Stimulated activated CD4-positive, alpha-beta T cell treated with anti-CD3 and anti-CD28 coated beads, Interleukin-1b, Interleukin-23, amount 100 ng/mL, for 24 hours (primary cell): ENCODE measurements at regions not wholly inside any gene's neighbourhood (a gene's known extent, or its start where the extent isn't known, plus 50 kb on each side); places are given as distances from the start of the nearest gene placed in this dataset.
"Not testable (repeated sequence)": the region's sequence is repeated elsewhere in the genome, so short reads cannot be mapped to it uniquely, and the experiment has no call there.

Source experiments
- DNase-seq, 4 experiments: peaks; one replicate each; pipeline ENCODE4 v3.0.0-alpha.2; 2020; ENCODE audit warnings: low read depth in 4 of 4, low spot score in 1 of 4

DNA sequence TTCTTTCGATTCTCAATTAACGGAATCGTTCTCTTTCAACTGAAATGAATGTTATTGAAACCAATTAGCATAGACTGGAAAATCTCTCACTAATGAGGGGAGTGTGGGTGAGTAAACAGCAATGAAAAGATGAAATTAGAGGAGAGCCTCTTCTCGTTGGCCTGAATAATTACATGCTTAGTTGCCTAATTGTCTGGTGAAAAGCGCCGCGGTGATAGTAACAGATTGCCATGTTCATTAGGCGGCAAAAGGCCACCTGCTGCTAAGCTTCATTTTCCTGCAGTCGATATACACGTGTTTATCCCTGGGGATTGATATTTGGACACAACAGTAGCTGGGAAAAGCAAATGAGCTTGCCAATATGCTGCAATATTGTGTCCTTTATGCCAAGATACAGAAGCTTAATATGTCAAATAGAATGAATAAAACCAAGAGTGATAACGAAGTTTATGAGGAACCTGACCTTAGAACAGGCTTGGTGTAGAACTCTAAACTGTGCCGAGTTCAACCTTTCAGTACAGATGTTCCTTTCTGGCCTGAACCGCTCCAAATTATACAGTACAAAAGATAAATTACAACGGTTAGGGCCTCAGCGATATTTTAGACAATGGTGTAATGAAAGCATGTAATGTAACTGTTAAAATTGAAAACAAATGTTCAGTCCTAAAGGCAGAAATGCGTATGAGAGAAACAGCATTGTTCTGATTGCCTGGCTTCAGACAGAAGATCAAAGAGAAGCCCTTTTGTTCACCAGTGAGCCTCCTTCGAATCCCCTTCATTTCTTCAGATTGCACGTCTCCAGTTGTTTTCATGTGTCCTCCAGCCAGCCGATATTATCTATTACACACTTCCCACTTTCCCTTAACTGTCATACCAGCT lies 185.2 kb downstream of the SHOX2 start:
- DNase-seq = no peak

GRCh38 chr3:157919319-157919887 lies 186.8 kb downstream of the SHOX2 start:
- no peak for DNase-seq

GRCh38 chr3:157918402-157918801 lies 187.8 kb downstream of the SHOX2 start:
- no peak for DNase-seq

DNA sequence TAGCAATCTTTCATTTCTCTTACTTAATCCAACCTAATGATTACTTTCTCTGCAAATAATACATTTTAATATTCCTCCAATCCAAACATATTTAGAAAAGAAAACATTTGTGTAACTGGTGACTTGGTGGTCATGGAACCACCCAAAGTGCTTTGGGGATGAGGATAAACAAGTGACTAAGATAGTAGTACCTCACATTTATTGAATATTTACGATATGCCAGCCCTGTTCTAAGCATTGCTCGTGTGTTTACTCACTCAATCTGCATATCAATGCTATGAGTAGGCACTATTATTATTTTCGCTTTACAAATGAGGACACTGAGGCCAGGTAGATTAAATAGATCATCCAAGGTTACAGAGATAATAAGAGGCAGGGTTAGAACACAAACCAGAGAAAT lies 189.5 kb downstream of the SHOX2 start:
- DNase-seq = no peak

DNA sequence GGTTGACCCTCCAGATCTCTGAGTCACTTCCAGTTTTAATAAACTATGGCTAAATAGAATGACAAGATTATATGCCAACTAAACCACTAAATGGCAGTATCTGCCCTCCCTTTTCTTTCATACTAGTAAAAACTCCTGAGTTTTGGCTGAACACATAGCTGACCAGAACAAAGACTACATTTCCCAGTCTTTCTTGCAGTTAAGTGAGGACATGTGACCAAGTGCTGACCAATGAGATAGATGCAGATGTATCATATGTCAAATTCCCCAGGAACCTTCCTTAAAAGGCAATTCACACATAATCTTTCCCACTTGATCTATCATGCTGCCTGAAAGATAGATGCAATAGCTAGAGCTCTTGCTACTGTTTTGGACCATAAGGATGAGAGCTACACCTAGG lies 191.3 kb downstream of the SHOX2 start:
- no peak for DNase-seq

DNA sequence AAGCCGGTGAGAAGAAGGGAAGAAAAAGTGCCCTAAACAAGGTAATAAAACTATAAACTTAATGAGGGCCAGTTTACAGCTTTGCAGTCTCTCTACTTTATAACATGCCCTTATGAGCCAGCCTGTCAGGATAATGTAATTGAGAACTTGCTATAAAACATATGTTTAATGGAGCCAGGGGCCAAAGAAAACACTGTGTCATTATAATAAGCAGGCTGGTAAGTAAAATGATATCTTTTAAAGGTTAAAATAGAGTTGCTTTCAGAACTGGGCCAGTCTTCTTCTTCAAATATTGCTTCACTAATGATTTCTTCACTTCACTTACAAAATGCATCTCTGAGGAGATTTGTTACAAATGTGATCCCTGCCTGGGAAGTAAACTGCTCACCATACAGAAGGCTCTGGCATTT lies 192.5 kb downstream of the SHOX2 start:
- no peak for DNase-seq

- no peak for DNase-seq
Observed at GRCh38 chr3:157912514-157913451, 193.4 kb downstream of the SHOX2 start.

GRCh38 chr3:157906627-157907026 lies 199.6 kb downstream of the SHOX2 start:
- no peak for DNase-seq

GRCh38 chr3:157905885-157906284 lies 200.3 kb downstream of the SHOX2 start:
- no peak for DNase-seq

DNA sequence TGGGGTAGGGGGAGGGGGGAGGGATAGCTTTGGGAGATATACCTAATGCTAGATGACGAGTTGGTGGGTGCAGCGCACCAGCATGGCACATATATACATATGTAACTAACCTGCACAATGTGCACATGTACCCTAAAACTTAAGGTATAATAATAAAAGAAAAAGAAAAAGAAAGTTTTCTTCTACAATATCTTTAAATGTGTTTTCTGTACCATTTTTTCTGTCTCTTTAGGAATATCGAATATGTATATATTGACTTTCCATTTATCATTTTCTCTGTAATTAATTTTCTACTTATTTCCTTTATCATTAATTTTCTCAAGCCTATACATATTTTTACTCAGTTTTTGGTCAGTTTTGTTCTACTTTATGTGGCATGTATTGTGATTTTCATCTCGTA lies 203.5 kb downstream of the SHOX2 start:
- not testable (repeated sequence) for DNase-seq

DNA sequence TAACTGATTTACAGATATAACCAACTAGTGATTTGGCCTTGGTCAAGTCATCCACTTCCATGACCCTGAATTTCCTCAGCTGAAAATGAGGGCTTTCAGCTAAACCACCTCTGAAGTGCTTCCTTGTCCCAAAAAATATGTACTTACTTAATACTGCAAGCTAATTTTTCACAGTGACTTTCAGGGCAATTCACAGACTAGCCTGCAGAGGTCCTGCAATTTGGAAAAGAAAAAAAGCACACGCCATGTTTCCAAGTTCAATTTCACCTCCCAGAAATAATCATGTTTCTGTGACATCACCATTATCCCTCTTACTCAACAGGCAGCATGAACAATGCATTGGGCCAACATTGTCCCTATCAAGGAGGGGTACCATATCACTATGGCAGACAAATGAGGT lies 218.2 kb downstream of the SHOX2 start:
- DNase-seq = no peak

DNA sequence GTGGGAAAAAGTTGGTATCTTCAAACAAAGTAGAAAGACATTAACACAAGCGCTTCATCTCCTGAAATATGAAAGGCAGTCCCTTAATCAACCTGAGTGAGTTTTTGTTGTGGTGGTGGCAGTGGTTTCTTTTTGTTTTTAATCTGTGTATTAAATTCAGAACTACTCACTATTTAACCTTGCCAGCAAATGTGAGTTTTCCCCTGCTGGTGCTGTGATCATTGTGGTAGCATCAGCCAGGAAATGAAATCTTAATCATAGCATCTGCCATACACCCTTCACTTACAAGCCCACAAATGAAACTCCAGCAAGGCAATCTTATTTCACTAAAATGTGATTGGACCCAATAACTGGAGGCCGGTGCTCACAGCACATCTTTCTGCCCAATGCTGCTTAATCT lies 229.7 kb downstream of the SHOX2 start:
- no peak for DNase-seq

DNA sequence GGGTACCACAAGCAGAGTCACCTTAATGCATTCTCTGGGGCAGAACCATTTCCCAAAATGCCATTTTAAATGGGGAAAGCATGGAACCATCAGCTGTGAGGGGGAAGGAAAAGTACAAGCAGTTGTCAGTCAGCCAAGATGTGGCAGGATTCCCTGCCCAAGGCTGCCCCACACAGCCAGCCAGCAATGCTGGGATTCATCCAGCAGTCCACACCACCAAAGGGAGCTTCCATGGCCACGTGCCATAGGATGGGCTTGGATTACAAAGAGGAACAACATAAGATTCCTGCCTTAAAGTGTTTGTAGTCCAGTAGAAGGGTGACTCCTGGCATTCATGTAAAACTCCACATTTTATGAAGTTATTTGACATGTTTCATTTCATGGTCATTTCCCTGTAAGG lies 233.3 kb downstream of the SHOX2 start:
- no peak for DNase-seq

DNA sequence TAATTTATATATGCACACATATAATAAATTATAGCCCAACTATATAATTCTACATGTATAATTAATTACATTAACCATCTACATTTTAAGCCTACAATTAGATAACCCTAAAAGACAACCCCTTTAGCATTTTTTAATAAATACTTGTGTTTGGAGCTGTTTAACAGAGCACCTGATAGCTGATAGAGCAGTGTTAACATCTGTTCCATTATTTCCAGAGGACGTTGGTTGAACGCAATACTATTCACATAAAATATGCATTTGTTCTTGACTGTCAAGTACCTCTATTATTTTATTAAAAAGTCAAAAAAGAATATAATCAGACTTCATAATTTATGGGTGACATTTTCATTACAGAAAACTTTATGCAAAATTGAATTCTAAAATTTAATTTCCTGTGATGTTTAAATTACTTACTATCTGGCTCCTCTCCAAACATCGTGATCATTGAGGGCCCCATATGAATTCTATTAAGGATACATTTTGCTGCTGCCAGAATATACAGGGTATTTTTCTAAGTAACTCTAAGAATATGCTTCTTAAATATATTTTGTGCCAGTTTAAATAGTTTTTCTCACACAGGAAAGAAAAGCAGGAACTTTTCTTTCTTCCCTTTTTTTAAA lies 234.3 kb downstream of the SHOX2 start:
- no peak for DNase-seq

DNA sequence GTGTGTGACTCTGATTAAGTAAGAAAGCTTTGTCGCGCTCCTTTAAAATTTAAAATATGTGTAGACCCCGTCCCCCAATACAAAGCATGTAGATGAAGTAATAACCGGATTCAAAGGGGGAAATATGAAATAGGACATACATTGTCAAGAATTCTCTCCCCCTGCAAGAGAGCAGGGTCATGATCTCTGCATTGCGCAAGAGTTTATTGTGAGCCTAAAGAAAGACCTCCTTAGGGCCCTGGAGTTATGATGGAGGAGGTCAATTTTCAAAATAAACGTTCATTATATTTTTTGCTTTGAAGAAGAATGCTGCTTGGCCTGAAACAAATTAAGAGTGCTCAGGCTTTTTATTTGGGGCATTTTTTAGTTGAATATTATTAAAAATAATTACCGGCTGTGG lies 235.0 kb downstream of the SHOX2 start:
- DNase-seq = no peak

DNA sequence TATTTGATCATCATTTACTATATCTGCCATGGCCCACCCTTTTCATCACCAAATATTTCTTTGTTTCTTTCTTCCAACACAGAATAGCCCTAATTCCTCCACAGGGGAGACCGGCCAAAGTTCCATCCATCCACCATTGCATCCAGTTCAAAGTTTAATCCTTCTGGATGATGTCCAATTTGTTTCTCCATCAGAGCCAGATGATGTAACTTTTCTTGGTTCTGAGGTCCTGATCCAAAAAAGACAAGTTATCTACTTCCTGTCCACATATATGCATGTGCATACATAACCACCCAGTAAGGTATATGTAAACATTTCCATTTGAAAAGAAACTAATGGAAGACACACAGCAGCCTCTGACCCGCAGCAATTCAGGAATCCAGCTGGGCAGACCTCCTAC lies 237.3 kb downstream of the SHOX2 start:
- DNase-seq = no peak

DNA sequence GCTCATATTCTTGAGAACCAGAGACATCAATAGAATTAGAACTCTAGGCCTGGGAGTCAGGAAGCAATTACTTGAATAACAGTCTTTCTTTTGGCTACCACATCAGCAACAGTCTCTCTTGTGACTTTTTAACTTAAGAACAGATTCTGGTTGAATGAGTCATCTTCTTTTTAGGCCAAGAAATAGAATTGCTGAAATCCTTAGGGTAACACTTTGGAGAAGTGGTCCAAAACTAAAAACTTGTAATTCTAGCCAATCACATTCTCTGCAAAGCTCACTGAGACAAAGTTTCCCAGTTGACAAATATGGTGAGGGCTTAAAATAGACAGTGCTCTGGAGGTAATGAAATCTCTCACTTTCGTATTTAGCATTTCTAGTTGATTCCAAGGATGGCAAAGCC lies 238.0 kb downstream of the SHOX2 start:
- no peak for DNase-seq

DNA sequence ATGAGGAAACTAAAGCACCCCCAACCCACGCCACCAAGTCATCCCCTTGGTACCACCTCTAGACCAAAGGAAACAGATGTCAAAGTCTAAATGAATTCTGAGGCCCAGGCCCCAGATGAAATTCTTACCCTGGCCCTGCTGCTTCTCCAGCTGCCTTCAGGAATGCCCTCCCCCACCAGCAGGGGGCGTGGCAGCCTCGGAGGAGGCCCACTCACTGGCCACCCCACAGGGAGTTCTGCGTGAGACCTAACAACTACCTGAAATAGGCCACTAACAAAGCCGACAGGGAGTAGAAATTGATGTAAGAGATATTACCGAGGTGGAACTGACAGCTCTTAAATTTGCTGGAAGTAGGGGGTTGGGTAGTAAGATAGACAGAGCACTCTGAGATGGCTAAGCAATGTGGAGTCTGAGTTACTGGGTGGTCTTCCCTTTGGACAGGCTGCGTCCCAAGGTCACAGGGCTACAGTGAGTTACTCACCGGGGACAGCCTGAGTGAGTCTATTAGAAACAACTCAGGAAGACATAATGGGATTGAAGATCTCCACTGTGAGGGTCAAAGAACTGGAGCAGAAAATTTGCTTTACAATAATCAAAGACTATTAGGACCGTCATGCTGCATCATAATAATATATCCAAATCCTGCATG lies 240.7 kb downstream of the SHOX2 start:
- peak; percentile 2 to 30 (median 8) for DNase-seq

GRCh38 chr3:157861076-157861765 lies 245.0 kb downstream of the SHOX2 start:
- no peak for DNase-seq

GRCh38 chr3:157859541-157859940 lies 246.7 kb downstream of the SHOX2 start:
- no peak for DNase-seq
